MCF 10A (cell line): ENCODE measurements at regions not wholly inside any gene's neighbourhood (a gene's known extent, or its start where the extent isn't known, plus 50 kb on each side); places are given as distances from the start of the nearest gene placed in this dataset.

ENCODE experiments used
- BruUV-seq: library from RNA; stranded (reverse); fragments of 400-500 nt; replicated peaks from 2 replicates; lab custom pipeline; 2021; lab: Mats Ljungman, UMichigan
- CTCF ChIA-PET: fragments of 300-600 bp; sonication (Branson Sonifier 250); formaldehyde crosslinking; extraction: SDS; loops from one replicate; lab custom pipeline; 2021; ENCODE audit warnings: antibody characterized with exemption, inconsistent platforms; lab: Yijun Ruan, JAX
- POLR2A ChIA-PET: fragments of 300-600, 350-650 bp; sonication (Branson Sonifier 250); formaldehyde crosslinking; extraction: SDS; loops from one replicate; lab custom pipeline; 2020; ENCODE audit warnings: antibody characterized with exemption, inconsistent platforms; lab: Yijun Ruan, JAX
- DNase-seq: peaks from one replicate; pipeline ENCODE4 v3.0.0-alpha.2; 2018; ENCODE audit not compliant: unreplicated experiment
- H3K27ac Mint-ChIP-seq: one replicate; pipeline ENCODE4 v1.8.0; 2022; ENCODE audit warnings: mild to moderate bottlenecking, low read depth, mixed read lengths; ENCODE audit not compliant: unreplicated experiment
- H3K27me3 Mint-ChIP-seq: one replicate; pipeline ENCODE4 v1.8.0; 2022; ENCODE audit warnings: mixed read lengths; ENCODE audit not compliant: insufficient read depth, unreplicated experiment
- H3K36me3 Mint-ChIP-seq: one replicate; pipeline ENCODE4 v1.8.0; 2022; ENCODE audit warnings: mild to moderate bottlenecking, moderate library complexity, mixed read lengths; ENCODE audit not compliant: insufficient read depth, unreplicated experiment
- H3K4me1 Mint-ChIP-seq: one replicate; pipeline ENCODE4 v1.8.0; 2022; ENCODE audit warnings: mixed read lengths; ENCODE audit not compliant: insufficient read depth, unreplicated experiment
- H3K4me3 Mint-ChIP-seq: one replicate; pipeline ENCODE4 v1.8.0; 2022; ENCODE audit warnings: mild to moderate bottlenecking, moderate library complexity, mixed read lengths; ENCODE audit not compliant: unreplicated experiment
- H3K9me3 Mint-ChIP-seq: one replicate; pipeline ENCODE4 v1.8.0; 2022; ENCODE audit warnings: mixed read lengths; ENCODE audit not compliant: unreplicated experiment
- CTCF ChIP-seq: fragments of 200-600 bp; IDR thresholded peaks from one replicate; pipeline ENCODE4 v1.8.0; 2022; ENCODE audit warnings: antibody characterized with exemption, mild to moderate bottlenecking; ENCODE audit not compliant: unreplicated experiment
- intact Hi-C: fragments of 100-400 bp; cut with micrococcal nuclease; formaldehyde crosslinking; loops from 2 replicates; pipeline ENCODE4 v1.14.1; 2022

DNA sequence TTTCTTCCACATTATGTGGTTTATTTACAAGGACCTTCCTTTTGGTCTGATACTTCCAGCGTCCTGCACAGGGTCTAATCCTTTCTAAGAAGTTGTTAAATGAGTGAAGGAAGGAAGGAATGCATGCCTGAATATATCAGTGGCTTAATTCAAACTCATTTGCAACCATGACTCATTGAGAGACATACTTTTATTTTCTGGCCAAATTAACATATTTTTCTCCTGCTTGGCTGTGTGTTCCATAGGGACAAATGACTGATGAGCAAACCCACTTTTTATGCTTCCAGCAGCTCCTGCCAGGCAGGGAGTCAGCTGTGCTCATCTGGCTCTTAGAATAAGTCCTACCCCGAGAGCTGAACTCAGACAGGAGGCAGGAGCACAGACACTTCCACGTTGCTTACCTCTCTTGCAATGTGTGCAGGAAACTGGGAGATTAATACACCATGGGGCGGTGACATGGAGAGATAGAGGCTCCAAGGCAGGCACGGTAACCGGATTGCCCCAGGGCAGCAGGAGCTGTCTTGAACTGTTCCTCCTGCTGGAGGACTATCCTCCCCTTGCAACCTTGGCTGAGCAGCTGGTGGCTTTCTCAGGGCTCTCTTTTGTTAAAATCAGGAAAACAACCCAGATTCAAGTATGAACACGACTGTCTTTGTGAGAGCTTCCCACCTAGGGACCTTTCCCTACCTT lies 667.5 kb upstream of the HS6ST1 start:
- TF ChIP-seq CTCF: no peak
- Mint-ChIP-seq H3K4me3 (no peak overlapping the region), H3K27me3 (no peaks in the 10 kb centered on the region), H3K4me1 (peaks cover 14% of the 10 kb centered on the region), H3K27ac (peak overlapping the region; percentile 28), H3K36me3 (no peaks in the 10 kb centered on the region), H3K9me3 (no peaks in the 10 kb centered on the region)
- intact Hi-C loops: no loop called here
- DNase-seq: peak; percentile 16
- ChIA-PET POLR2A (interaction anchor here (0.6 kb wide), 1 partner anchor 50 kb away, joined by 4 read pairs; no protein-coding TSS in a partner anchor), CTCF (interaction anchor here (0.6 to 1.6 kb wide), 5 partner anchors 10 to 631 kb away, joined by 3 to 4 read pairs (median 3); no protein-coding TSS in a partner anchor)
- no TSS peak for BruUV-seq

GRCh38 chr2:128986867-128987268 lies 668.2 kb upstream of the HS6ST1 start:
- POLR2A ChIA-PET: interaction anchor here (0.7 kb wide), 1 partner anchor 177 kb away, joined by 3 read pairs; no protein-coding TSS in a partner anchor

GRCh38 chr2:128988326-128988725 lies 669.7 kb upstream of the HS6ST1 start:
- Mint-ChIP-seq H3K9me3 (no peaks in the 10 kb centered on the region), H3K27ac (no peak overlapping the region), H3K36me3 (peaks cover 5% of the 10 kb centered on the region), H3K27me3 (no peaks in the 10 kb centered on the region), H3K4me1 (peaks cover 14% of the 10 kb centered on the region), H3K4me3 (no peak overlapping the region)
- ChIA-PET POLR2A (no interaction called here), CTCF (no interaction called here)
- BruUV-seq: no TSS peak
- DNase-seq: no peak
- intact Hi-C loops: no loop called here
- TF ChIP-seq CTCF: no peak

More at GRCh38 chr2:128986867-128987268, 668.2 kb upstream of the HS6ST1 start:
- BruUV-seq: no TSS peak
- H3K36me3 Mint-ChIP-seq: peaks cover 5% of the 10 kb centered on the region
- H3K27ac Mint-ChIP-seq: no peak overlapping the region
- peaks cover 14% of the 10 kb centered on the region for H3K4me1 Mint-ChIP-seq
- no peaks in the 10 kb centered on the region for H3K27me3 Mint-ChIP-seq
- peak; percentile 45 for DNase-seq
- CTCF ChIA-PET: interaction anchor here (1.6 kb wide), 1 partner anchor 9 kb away, joined by 3 read pairs; no protein-coding TSS in a partner anchor
- intact Hi-C loops: no loop called here
- TF ChIP-seq CTCF: no peak
- no peak overlapping the region for H3K4me3 Mint-ChIP-seq
- no peaks in the 10 kb centered on the region for H3K9me3 Mint-ChIP-seq

DNA sequence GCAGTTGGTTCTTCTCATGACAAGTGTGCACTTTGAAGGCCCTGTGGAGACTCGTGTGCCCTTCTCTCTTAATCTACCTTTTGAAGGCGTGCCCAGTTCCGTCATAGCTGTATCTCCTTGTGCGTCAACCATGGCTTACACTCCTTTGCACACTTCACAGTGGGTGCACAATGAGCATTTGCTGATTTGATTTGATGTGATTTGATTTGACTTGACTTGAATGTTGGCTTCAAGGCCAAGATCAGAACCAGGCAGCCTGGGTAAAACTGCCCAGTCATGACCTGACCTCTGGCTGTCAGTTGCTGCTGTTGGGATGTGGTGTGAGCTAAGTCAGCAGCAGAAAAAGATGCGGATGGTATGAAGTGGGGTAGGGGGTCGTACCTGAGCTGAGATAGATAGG lies 670.3 kb upstream of the HS6ST1 start:
- no peaks in the 10 kb centered on the region for H3K9me3 Mint-ChIP-seq
- POLR2A ChIA-PET: no interaction called here
- BruUV-seq: no TSS peak
- H3K27me3 Mint-ChIP-seq: no peaks in the 10 kb centered on the region
- H3K36me3 Mint-ChIP-seq: peaks cover 5% of the 10 kb centered on the region
- no peak overlapping the region for H3K27ac Mint-ChIP-seq
- no peak for TF ChIP-seq CTCF
- CTCF ChIA-PET: interaction anchor here (1.5 kb wide), 1 partner anchor 73 kb away, joined by 4 read pairs; no protein-coding TSS in a partner anchor
- H3K4me3 Mint-ChIP-seq: no peak overlapping the region
- peaks cover 14% of the 10 kb centered on the region for H3K4me1 Mint-ChIP-seq
- intact Hi-C loops: no loop called here
- DNase-seq: no peak
